ENCODE measurements at regions not wholly inside any gene's neighbourhood (a gene's known extent, or its start where the extent isn't known, plus 50 kb on each side); places are given as distances from the start of the nearest gene placed in this dataset.
"Not testable (repeated sequence)": the region's sequence is repeated elsewhere in the genome, so short reads cannot be mapped to it uniquely, and the experiment has no call there.

GRCh38 chr2:136322428-136322827 lies 204.5 kb upstream of the CXCR4 start:
- in situ Hi-C loops (cut with HindIII; ENCODE audit: low sequenced_read_pairs): no loop called here
- DNase-seq (ENCODE audit: low read depth): no peak

DNA sequence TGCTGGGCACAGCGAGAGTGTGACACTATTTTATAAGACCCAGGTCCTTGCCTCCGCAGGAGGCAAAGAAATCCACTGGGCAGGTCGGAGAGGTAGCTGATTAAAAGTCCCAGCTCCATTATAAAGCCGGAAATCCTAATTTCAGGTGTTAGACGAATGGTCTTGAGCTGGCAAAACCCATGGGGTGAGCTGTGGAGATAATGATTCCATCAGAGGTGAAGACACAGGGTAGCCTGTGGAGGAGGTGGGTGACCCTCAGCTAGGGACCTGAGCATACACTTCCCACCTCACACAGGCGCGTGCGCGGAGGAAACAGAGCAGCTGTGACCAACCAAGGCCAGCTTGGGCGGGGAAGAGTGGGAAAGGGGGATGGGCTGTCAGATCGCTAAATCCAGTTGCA lies 201.7 kb upstream of the CXCR4 start:
- in situ Hi-C loops (cut with HindIII; ENCODE audit: low sequenced_read_pairs): no loop called here
- TF ChIP-seq CTCF (IDR thresholded peaks at IDR 0.05; ENCODE audit: low read depth, low read length, missing control alignments): no peak
- DNase-seq (ENCODE audit: low read depth): no peak

More at GRCh38 chr2:136322428-136322827, 204.5 kb upstream of the CXCR4 start:
- TF ChIP-seq CTCF (IDR thresholded peaks at IDR 0.05; ENCODE audit: low read depth, low read length, missing control alignments): no peak
- no peak overlapping the region for H3K4me3 ChIP-seq (ENCODE audit: low read depth, low read length)

GRCh38 chr2:136319237-136319636 lies 201.3 kb upstream of the CXCR4 start:
- in situ Hi-C loops (cut with HindIII; ENCODE audit: low sequenced_read_pairs): no loop called here
- no peak for TF ChIP-seq CTCF (IDR thresholded peaks at IDR 0.05; ENCODE audit: low read depth, low read length, missing control alignments)
- H3K4me3 ChIP-seq (ENCODE audit: low read depth, low read length): no peak overlapping the region
- no peak for DNase-seq (ENCODE audit: low read depth)

More for the DNA sequence above, 201.7 kb upstream of the CXCR4 start:
- no peak overlapping the region for H3K4me3 ChIP-seq (ENCODE audit: low read depth, low read length)

GRCh38 chr2:136314240-136314639 lies 196.3 kb upstream of the CXCR4 start:
- in situ Hi-C loops (cut with HindIII; ENCODE audit: low sequenced_read_pairs): no loop called here
- H3K4me3 ChIP-seq (ENCODE audit: low read depth, low read length): no peak overlapping the region
- TF ChIP-seq CTCF (IDR thresholded peaks at IDR 0.05; ENCODE audit: low read depth, low read length, missing control alignments): no peak
- DNase-seq (ENCODE audit: low read depth): no peak

GRCh38 chr2:136312568-136312967 lies 194.6 kb upstream of the CXCR4 start:
- in situ Hi-C loops (cut with HindIII; ENCODE audit: low sequenced_read_pairs); H3K4me3 ChIP-seq (ENCODE audit: low read depth, low read length); DNase-seq (ENCODE audit: low read depth): not testable (repeated sequence)

DNA sequence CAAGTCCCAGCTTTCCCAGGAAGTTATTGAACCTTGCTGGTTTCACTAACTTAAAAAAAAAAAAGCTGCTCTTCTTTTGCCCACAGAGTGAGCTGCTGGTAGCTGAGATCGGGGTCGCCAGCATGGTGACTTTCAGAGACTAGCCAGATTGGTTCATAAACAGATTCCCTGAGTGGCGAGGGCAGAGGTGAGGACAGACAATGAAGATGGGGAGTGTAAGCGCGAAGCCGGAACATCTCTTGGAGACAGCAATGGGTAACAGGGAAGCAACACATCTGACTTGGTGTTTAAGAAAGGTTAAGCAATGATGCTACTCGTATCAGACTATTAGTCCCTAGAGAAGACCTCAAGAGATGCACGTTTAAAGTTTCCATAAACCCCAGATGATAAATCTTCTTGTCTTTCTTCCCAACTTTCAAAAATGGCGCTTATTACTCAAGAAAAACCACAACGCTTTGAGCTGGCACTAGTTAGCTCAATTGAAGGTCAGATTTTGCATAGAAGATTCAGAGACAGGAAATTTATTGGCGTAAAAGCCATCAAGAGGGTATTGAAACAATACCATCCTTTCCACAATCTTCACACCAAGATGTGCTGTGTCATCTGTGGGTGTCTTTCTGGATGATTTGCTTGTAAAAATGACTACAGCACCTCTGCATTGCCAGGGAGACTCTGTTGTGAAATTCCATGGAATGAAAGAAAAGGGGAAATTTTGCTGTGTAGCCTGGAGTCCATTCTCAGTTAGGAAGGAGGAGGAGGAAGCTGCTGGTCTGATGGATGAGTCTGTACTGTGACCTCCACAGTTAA lies 193.1 kb upstream of the CXCR4 start:
- no peak for DNase-seq (ENCODE audit: low read depth)
- H3K4me3 ChIP-seq (ENCODE audit: low read depth, low read length): no peak overlapping the region
- no peak for TF ChIP-seq CTCF (IDR thresholded peaks at IDR 0.05; ENCODE audit: low read depth, low read length, missing control alignments)
- in situ Hi-C loops (cut with HindIII; ENCODE audit: low sequenced_read_pairs): no loop called here

GRCh38 chr2:136310005-136310495 lies 192.1 kb upstream of the CXCR4 start:
- no peak for TF ChIP-seq CTCF (IDR thresholded peaks at IDR 0.05; ENCODE audit: low read depth, low read length, missing control alignments)
- no peak for DNase-seq (ENCODE audit: low read depth)
- in situ Hi-C loops (cut with HindIII; ENCODE audit: low sequenced_read_pairs): no loop called here
- H3K4me3 ChIP-seq (ENCODE audit: low read depth, low read length): no peak overlapping the region

All from astrocyte of the cerebellum (primary cell).